ENCODE measurements at regions not wholly inside any gene's neighbourhood (a gene's known extent, or its start where the extent isn't known, plus 50 kb on each side); places are given as distances from the start of the nearest gene placed in this dataset.

- no peaks in the 10 kb centered on the region for H3K36me3 Mint-ChIP-seq (ENCODE audit: low read depth)
These were observed 114.4 kb upstream of the NOL4 start for GRCh38 chr18:34339155-34339554.

DNA sequence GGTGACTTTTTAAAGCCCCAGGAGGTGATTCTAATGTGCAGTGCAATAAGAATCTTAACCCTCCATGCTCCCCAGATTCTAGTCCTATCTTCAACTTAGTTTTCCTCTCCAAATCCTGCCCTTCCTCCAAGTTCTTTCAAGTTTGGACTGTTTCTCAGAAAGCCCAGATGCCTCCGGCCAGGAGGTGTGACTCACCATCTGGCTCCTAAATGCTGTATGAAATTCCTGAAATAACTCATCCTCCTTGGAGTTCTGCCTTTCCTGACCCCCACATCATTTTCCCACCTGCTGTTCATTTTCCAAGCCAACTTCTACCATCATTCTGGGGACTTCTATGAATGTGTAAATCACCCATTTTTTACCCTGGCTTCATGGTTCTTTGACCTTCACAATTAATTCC, 118.2 kb upstream of the NOL4 start:
- TF ChIP-seq, protein P1, sequence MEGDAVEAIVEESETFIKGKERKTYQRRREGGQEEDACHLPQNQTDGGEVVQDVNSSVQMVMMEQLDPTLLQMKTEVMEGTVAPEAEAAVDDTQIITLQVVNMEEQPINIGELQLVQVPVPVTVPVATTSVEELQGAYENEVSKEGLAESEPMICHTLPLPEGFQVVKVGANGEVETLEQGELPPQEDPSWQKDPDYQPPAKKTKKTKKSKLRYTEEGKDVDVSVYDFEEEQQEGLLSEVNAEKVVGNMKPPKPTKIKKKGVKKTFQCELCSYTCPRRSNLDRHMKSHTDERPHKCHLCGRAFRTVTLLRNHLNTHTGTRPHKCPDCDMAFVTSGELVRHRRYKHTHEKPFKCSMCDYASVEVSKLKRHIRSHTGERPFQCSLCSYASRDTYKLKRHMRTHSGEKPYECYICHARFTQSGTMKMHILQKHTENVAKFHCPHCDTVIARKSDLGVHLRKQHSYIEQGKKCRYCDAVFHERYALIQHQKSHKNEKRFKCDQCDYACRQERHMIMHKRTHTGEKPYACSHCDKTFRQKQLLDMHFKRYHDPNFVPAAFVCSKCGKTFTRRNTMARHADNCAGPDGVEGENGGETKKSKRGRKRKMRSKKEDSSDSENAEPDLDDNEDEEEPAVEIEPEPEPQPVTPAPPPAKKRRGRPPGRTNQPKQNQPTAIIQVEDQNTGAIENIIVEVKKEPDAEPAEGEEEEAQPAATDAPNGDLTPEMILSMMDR (IDR thresholded peaks at IDR 0.05; ENCODE audit: unreplicated experiment in 3 of 3): no peak
- Mint-ChIP-seq H3K4me3 (no peak overlapping the region), H3K4me1 (no peaks in the 10 kb centered on the region), H3K36me3 (ENCODE audit: low read depth) (no peaks in the 10 kb centered on the region), H3K27me3 (ENCODE audit: low read depth) (no peaks in the 10 kb centered on the region), H3K27ac (no peak overlapping the region), H3K9me3 (no peaks in the 10 kb centered on the region)

More at GRCh38 chr18:34339155-34339554, 114.4 kb upstream of the NOL4 start:
- Mint-ChIP-seq H3K4me1 (no peaks in the 10 kb centered on the region), H3K27me3 (ENCODE audit: low read depth) (no peaks in the 10 kb centered on the region), H3K9me3 (no peaks in the 10 kb centered on the region), H3K4me3 (no peak overlapping the region), H3K27ac (no peak overlapping the region)
- TF ChIP-seq, protein P1 (IDR thresholded peaks at IDR 0.05; ENCODE audit: unreplicated experiment in 3 of 3): no peak

DNA sequence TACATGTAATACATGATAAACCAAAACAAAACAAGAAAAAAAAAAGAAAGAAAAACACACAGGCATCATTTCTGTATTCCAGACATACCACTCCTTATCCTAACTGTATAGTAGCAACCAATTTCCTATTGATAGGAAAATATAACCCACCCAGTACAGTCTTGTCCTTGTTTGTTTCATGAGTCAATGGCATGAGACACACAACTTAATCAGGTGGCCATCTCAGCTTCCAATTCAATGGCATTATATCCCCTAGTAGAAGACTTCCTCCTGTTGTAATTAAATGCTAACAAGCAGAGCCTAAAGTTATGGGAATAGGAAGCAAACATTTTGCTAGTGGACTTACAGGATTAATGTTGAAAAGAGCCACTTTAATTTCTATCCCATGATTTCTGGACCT, 121.0 kb upstream of the NOL4 start:
- H3K27me3 Mint-ChIP-seq (ENCODE audit: low read depth): no peaks in the 10 kb centered on the region
- H3K36me3 Mint-ChIP-seq (ENCODE audit: low read depth): no peaks in the 10 kb centered on the region
- no peaks in the 10 kb centered on the region for H3K4me1 Mint-ChIP-seq
- H3K4me3 Mint-ChIP-seq: no peak overlapping the region
- TF ChIP-seq, protein P1 (IDR thresholded peaks at IDR 0.05; ENCODE audit: unreplicated experiment in 3 of 3): no peak
- H3K9me3 Mint-ChIP-seq: no peaks in the 10 kb centered on the region
- no peak overlapping the region for H3K27ac Mint-ChIP-seq

- no peaks in the 10 kb centered on the region for H3K4me1 Mint-ChIP-seq
- H3K4me3 Mint-ChIP-seq: no peak overlapping the region
- TF ChIP-seq, protein P1 (IDR thresholded peaks at IDR 0.05; ENCODE audit: unreplicated experiment in 3 of 3): no peak
- H3K9me3 Mint-ChIP-seq: no peaks in the 10 kb centered on the region
- no peaks in the 10 kb centered on the region for H3K27me3 Mint-ChIP-seq (ENCODE audit: low read depth)
- H3K36me3 Mint-ChIP-seq (ENCODE audit: low read depth): no peaks in the 10 kb centered on the region
- H3K27ac Mint-ChIP-seq: no peak overlapping the region
These were observed 126.1 kb upstream of the NOL4 start for GRCh38 chr18:34350778-34351177.

- Mint-ChIP-seq H3K27me3 (ENCODE audit: low read depth) (no peaks in the 10 kb centered on the region), H3K4me1 (no peaks in the 10 kb centered on the region), H3K4me3 (no peak overlapping the region), H3K9me3 (no peaks in the 10 kb centered on the region), H3K36me3 (ENCODE audit: low read depth) (no peaks in the 10 kb centered on the region), H3K27ac (no peak overlapping the region)
- TF ChIP-seq, protein P1 (IDR thresholded peaks at IDR 0.05; ENCODE audit: unreplicated experiment in 3 of 3): peak; percentile 28 to 51 (median 30)
These were observed 127.9 kb upstream of the NOL4 start for GRCh38 chr18:34352385-34353163.

- no peaks in the 10 kb centered on the region for H3K9me3 Mint-ChIP-seq
- TF ChIP-seq, protein P1 (IDR thresholded peaks at IDR 0.05; ENCODE audit: unreplicated experiment in 3 of 3): no peak
- H3K27ac Mint-ChIP-seq: no peak overlapping the region
- no peaks in the 10 kb centered on the region for H3K27me3 Mint-ChIP-seq (ENCODE audit: low read depth)
- no peaks in the 10 kb centered on the region for H3K4me1 Mint-ChIP-seq
- H3K4me3 Mint-ChIP-seq: no peak overlapping the region
- no peaks in the 10 kb centered on the region for H3K36me3 Mint-ChIP-seq (ENCODE audit: low read depth)
These were observed 129.6 kb upstream of the NOL4 start for GRCh38 chr18:34354351-34354750.

Data from nephron (organoid).